ENCODE measurements at regions not wholly inside any gene's neighbourhood (a gene's known extent, or its start where the extent isn't known, plus 50 kb on each side); places are given as distances from the start of the nearest gene placed in this dataset.

GRCh38 chr6:122859676-122860075, 70.6 kb downstream of the SMPDL3A start:
- no peak for DNase-seq (ENCODE audit: low read depth)
- H3K4me3 ChIP-seq (ENCODE audit: low read depth, low read length): no peak overlapping the region
- TF ChIP-seq CTCF (IDR thresholded peaks at IDR 0.05; ENCODE audit: control insufficient read depth, extremely low read depth, insufficient read depth): no peak

- H3K4me3 ChIP-seq (ENCODE audit: low read depth, low read length): no peak overlapping the region
- no peak for DNase-seq (ENCODE audit: low read depth)
- no peak for TF ChIP-seq CTCF (IDR thresholded peaks at IDR 0.05; ENCODE audit: control insufficient read depth, extremely low read depth, insufficient read depth)
Observed at GRCh38 chr6:122861594-122861993, 72.5 kb downstream of the SMPDL3A start.

- DNase-seq (ENCODE audit: low read depth): no peak
- TF ChIP-seq CTCF (IDR thresholded peaks at IDR 0.05; ENCODE audit: control insufficient read depth, extremely low read depth, insufficient read depth): no peak
- no peak overlapping the region for H3K4me3 ChIP-seq (ENCODE audit: low read depth, low read length)
Observed at GRCh38 chr6:122868137-122868536, 79.1 kb downstream of the SMPDL3A start.

GRCh38 chr6:122869437-122870024, 80.5 kb downstream of the SMPDL3A start:
- peak; percentile 91 for TF ChIP-seq CTCF (IDR thresholded peaks at IDR 0.05; ENCODE audit: control insufficient read depth, extremely low read depth, insufficient read depth)
- H3K4me3 ChIP-seq (ENCODE audit: low read depth, low read length): no peak overlapping the region
- peak; percentile 33 for DNase-seq (ENCODE audit: low read depth)

GRCh38 chr6:122871079-122871478, 82.0 kb downstream of the SMPDL3A start:
- DNase-seq (ENCODE audit: low read depth): no peak
- no peak overlapping the region for H3K4me3 ChIP-seq (ENCODE audit: low read depth, low read length)
- peak; percentile 16; the same call in 1 of the 2 replicates for TF ChIP-seq CTCF (IDR thresholded peaks at IDR 0.05; ENCODE audit: control insufficient read depth, extremely low read depth, insufficient read depth)

- no peak for DNase-seq (ENCODE audit: low read depth)
- no peak for TF ChIP-seq CTCF (IDR thresholded peaks at IDR 0.05; ENCODE audit: control insufficient read depth, extremely low read depth, insufficient read depth)
- no peak overlapping the region for H3K4me3 ChIP-seq (ENCODE audit: low read depth, low read length)
Observed at GRCh38 chr6:122872311-122872710, 83.3 kb downstream of the SMPDL3A start.

- H3K4me3 ChIP-seq (ENCODE audit: low read depth, low read length): no peak overlapping the region
- TF ChIP-seq CTCF (IDR thresholded peaks at IDR 0.05; ENCODE audit: control insufficient read depth, extremely low read depth, insufficient read depth): no peak
- DNase-seq (ENCODE audit: low read depth): no peak
Observed at GRCh38 chr6:122877302-122877701, 88.2 kb downstream of the SMPDL3A start.

Measured in LNCaP clone FGC (cell line).